Body of pancreas (tissue), 4 donors: ENCODE measurements at regions not wholly inside any gene's neighbourhood (a gene's known extent, or its start where the extent isn't known, plus 50 kb on each side); places are given as distances from the start of the nearest gene placed in this dataset.

ENCODE experiments used
- CTCF ChIP-seq, 7 experiments: fragments of 450-650 bp in 4 of 7; fragments of 200-600 bp in 3 of 7; sonication (generic) in 3 of 7; IDR thresholded peaks; one replicate each; pipeline ENCODE4 v1.5.1; 2016 to 2019; ENCODE audit warnings: antibody characterized with exemption in 7 of 7
- POLR2A ChIP-seq, 3 donors: fragments of 450-650 bp; IDR thresholded peaks; one replicate each; pipeline ENCODE4 v1.6.1; 2016; ENCODE audit warnings: antibody characterized with exemption in 3 of 3, mild to moderate bottlenecking in 2 of 3

- TF ChIP-seq CTCF (IDR thresholded peaks at IDR 0.05) (no peak), POLR2A (IDR thresholded peaks at IDR 0.05) (no peak)
Observed at GRCh38 chr1:232503497-232503896, 126.4 kb downstream of the SIPA1L2 start.
